Osteocyte (in vitro differentiated cells): ENCODE measurements at regions not wholly inside any gene's neighbourhood (a gene's known extent, or its start where the extent isn't known, plus 50 kb on each side); places are given as distances from the start of the nearest gene placed in this dataset.

Experiments used
- DNase-seq: peaks from one replicate; pipeline ENCODE4 v3.0.0; 2021; ENCODE audit warnings: mixed read lengths; ENCODE audit not compliant: unreplicated experiment; ENCODE audit errors: extremely low spot score
- H3K27ac Mint-ChIP-seq: one replicate; pipeline ENCODE4 v1.8.0; 2021; ENCODE audit warnings: mild to moderate bottlenecking, mixed read lengths; ENCODE audit not compliant: unreplicated experiment
- H3K27me3 Mint-ChIP-seq: one replicate; pipeline ENCODE4 v1.8.0; 2021; ENCODE audit warnings: mixed read lengths; ENCODE audit not compliant: unreplicated experiment
- H3K36me3 Mint-ChIP-seq: one replicate; pipeline ENCODE4 v1.8.0; 2021; ENCODE audit warnings: mixed read lengths; ENCODE audit not compliant: unreplicated experiment
- H3K4me1 Mint-ChIP-seq: one replicate; pipeline ENCODE4 v1.8.0; 2021; ENCODE audit warnings: mixed read lengths; ENCODE audit not compliant: unreplicated experiment
- H3K4me3 Mint-ChIP-seq: one replicate; pipeline ENCODE4 v1.8.0; 2021; ENCODE audit warnings: mild to moderate bottlenecking, moderate library complexity, mixed read lengths; ENCODE audit not compliant: unreplicated experiment
- H3K9me3 Mint-ChIP-seq: one replicate; pipeline ENCODE4 v1.8.0; 2021; ENCODE audit warnings: mixed read lengths; ENCODE audit not compliant: unreplicated experiment
- CTCF ChIP-seq: fragments of 200-600 bp; sonication (generic); IDR thresholded peaks from 2 replicates; pipeline ENCODE4 v1.5.0; 2021; ENCODE audit warnings: antibody characterized with exemption, mild to moderate bottlenecking, moderate library complexity

GRCh38 chr6:21745543-21746337, 152.2 kb downstream of the SOX4 start:
- Mint-ChIP-seq H3K36me3 (no peaks in the 10 kb centered on the region), H3K9me3 (no peaks in the 10 kb centered on the region), H3K4me1 (peaks cover 28% of the 10 kb centered on the region), H3K27ac (no peak overlapping the region), H3K4me3 (no peak overlapping the region), H3K27me3 (no peaks in the 10 kb centered on the region)
- no peak for TF ChIP-seq CTCF
- no peak for DNase-seq

- no peak for DNase-seq
- Mint-ChIP-seq H3K4me3 (no peak overlapping the region), H3K9me3 (no peaks in the 10 kb centered on the region), H3K27me3 (no peaks in the 10 kb centered on the region), H3K27ac (no peak overlapping the region), H3K4me1 (peaks cover 12% of the 10 kb centered on the region), H3K36me3 (no peaks in the 10 kb centered on the region)
- no peak for TF ChIP-seq CTCF
Measured at GRCh38 chr6:21747441-21747840, 153.9 kb downstream of the SOX4 start.

- H3K4me1 Mint-ChIP-seq = peaks cover 11% of the 10 kb centered on the region
- no peak for DNase-seq
Measured at GRCh38 chr6:21748343-21749056, 154.9 kb downstream of the SOX4 start.

GRCh38 chr6:21749754-21750153, 156.2 kb downstream of the SOX4 start:
- H3K36me3 Mint-ChIP-seq = no peaks in the 10 kb centered on the region
- no peak for DNase-seq
- no peaks in the 10 kb centered on the region for H3K9me3 Mint-ChIP-seq
- TF ChIP-seq CTCF = no peak
- H3K4me1 Mint-ChIP-seq = peaks cover 21% of the 10 kb centered on the region
- H3K27me3 Mint-ChIP-seq = no peaks in the 10 kb centered on the region
- no peak overlapping the region for H3K27ac Mint-ChIP-seq
- H3K4me3 Mint-ChIP-seq = no peak overlapping the region

More at GRCh38 chr6:21748343-21749056, 154.9 kb downstream of the SOX4 start:
- TF ChIP-seq CTCF = no peak
- no peaks in the 10 kb centered on the region for H3K27me3 Mint-ChIP-seq
- no peaks in the 10 kb centered on the region for H3K9me3 Mint-ChIP-seq
- H3K36me3 Mint-ChIP-seq = no peaks in the 10 kb centered on the region
- H3K4me3 Mint-ChIP-seq = no peak overlapping the region
- H3K27ac Mint-ChIP-seq = no peak overlapping the region

GRCh38 chr6:21750575-21750974, 157.0 kb downstream of the SOX4 start:
- Mint-ChIP-seq H3K27me3 (no peaks in the 10 kb centered on the region), H3K36me3 (no peaks in the 10 kb centered on the region), H3K4me3 (no peak overlapping the region), H3K9me3 (no peaks in the 10 kb centered on the region), H3K27ac (no peak overlapping the region), H3K4me1 (peaks cover 26% of the 10 kb centered on the region)
- no peak for DNase-seq
- no peak for TF ChIP-seq CTCF
